Memory B cell (primary cell): ENCODE measurements at regions not wholly inside any gene's neighbourhood (a gene's known extent, or its start where the extent isn't known, plus 50 kb on each side); places are given as distances from the start of the nearest gene placed in this dataset.
"Not testable (repeated sequence)": the region's sequence is repeated elsewhere in the genome, so short reads cannot be mapped to it uniquely, and the experiment has no call there.

ENCODE experiments used
- ATAC-seq: fragments of 150-1000 bp; cut with Tn5 transposase; 2 replicates; pipeline ENCODE4 v1.10.0; 2021; ENCODE audit warnings: low read depth, mild to moderate bottlenecking, moderate library complexity
- DNase-seq, 2 donors: peaks; one replicate each; pipeline ENCODE4 v3.0.0; 2022; ENCODE audit warnings: low spot score in 2 of 2
- H3K27ac Mint-ChIP-seq: one replicate; pipeline ENCODE4 v1.8.0; 2022; ENCODE audit warnings: mild to moderate bottlenecking, moderate library complexity, mixed read lengths
- H3K27me3 Mint-ChIP-seq: one replicate; pipeline ENCODE4 v1.8.0; 2022; ENCODE audit warnings: mixed read lengths
- H3K36me3 Mint-ChIP-seq: one replicate; pipeline ENCODE4 v1.8.0; 2022; ENCODE audit warnings: mild to moderate bottlenecking, mixed read lengths
- H3K4me1 Mint-ChIP-seq: one replicate; pipeline ENCODE4 v1.8.0; 2022; ENCODE audit warnings: mixed read lengths
- H3K4me3 Mint-ChIP-seq: one replicate; pipeline ENCODE4 v1.8.0; 2022; ENCODE audit warnings: mild to moderate bottlenecking, moderate library complexity, mixed read lengths
- H3K9me3 Mint-ChIP-seq: one replicate; pipeline ENCODE4 v1.8.0; 2022; ENCODE audit warnings: mixed read lengths

DNA sequence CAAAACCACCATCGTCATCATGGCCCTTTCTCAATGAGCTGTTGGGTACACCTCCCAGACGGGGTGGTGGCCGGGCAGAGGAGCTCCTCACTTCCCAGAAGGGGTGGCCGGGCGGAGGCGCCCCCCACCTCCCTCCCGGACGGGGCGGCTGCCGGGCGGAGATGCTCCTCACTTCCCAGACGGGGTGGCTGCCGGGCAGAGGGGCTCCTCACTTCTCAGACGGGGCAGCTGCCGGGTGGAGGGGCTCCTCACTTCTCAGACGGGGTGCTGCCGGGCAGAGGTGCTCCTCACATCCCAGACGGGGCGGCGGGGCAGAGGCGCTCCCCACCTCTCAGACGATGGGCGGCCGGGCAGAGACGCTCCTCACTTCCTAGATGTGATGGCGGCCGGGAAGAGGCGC lies 226.8 kb upstream of the GLRA2 start:
- H3K4me1 Mint-ChIP-seq, H3K27ac Mint-ChIP-seq, H3K36me3 Mint-ChIP-seq, DNase-seq, ATAC-seq, H3K27me3 Mint-ChIP-seq, H3K4me3 Mint-ChIP-seq, H3K9me3 Mint-ChIP-seq: not testable (repeated sequence)

DNA sequence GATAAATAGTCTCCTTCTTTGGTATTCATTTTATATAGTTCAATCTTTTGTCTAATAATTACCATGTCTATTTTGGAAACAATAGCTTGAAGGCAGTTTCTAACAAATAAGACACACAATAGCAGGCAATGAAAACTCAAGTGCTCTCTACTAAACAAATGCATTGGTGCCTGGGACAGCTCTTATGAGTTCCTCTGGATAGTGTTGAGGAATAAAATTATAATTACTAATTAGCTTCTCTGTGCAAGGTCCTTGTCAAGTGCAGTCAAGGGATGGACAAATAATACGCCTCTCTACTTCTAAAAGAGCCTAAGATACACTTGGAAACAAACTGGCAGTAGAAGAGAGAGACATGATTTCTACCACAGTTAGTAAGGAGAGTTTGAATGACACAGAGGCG lies 229.0 kb upstream of the GLRA2 start:
- no peak overlapping the region for H3K4me3 Mint-ChIP-seq
- ATAC-seq, result no peak
- H3K36me3 Mint-ChIP-seq, result no peaks in the 10 kb centered on the region
- no peaks in the 10 kb centered on the region for H3K4me1 Mint-ChIP-seq
- DNase-seq, result no peak
- H3K9me3 Mint-ChIP-seq, result no peaks in the 10 kb centered on the region
- H3K27ac Mint-ChIP-seq, result no peak overlapping the region
- H3K27me3 Mint-ChIP-seq, result no peaks in the 10 kb centered on the region

DNA sequence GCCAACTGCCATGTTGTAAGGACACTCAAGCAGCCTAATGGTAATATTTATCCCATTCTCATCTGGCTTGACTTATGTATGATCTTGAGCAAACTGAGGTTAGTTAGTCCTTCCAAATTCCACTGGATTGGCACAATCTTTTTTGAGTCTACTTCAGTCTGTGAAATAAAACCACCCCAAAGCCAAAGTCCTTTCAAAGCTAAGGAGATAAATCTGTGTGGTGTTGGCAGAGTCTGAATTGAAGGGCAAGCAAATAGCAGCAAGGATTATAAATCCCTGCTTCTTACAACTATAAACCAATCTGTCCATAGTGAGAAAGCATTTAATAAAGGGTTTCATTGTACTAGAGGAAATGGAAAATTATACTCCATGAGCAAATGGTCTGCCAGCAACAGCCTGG lies 233.9 kb upstream of the GLRA2 start:
- ATAC-seq, result no peak
- H3K27ac Mint-ChIP-seq, result no peak overlapping the region
- H3K4me3 Mint-ChIP-seq, result no peak overlapping the region
- no peaks in the 10 kb centered on the region for H3K36me3 Mint-ChIP-seq
- no peaks in the 10 kb centered on the region for H3K27me3 Mint-ChIP-seq
- DNase-seq, result no peak
- peaks cover 3% of the 10 kb centered on the region for H3K9me3 Mint-ChIP-seq
- no peaks in the 10 kb centered on the region for H3K4me1 Mint-ChIP-seq

DNA sequence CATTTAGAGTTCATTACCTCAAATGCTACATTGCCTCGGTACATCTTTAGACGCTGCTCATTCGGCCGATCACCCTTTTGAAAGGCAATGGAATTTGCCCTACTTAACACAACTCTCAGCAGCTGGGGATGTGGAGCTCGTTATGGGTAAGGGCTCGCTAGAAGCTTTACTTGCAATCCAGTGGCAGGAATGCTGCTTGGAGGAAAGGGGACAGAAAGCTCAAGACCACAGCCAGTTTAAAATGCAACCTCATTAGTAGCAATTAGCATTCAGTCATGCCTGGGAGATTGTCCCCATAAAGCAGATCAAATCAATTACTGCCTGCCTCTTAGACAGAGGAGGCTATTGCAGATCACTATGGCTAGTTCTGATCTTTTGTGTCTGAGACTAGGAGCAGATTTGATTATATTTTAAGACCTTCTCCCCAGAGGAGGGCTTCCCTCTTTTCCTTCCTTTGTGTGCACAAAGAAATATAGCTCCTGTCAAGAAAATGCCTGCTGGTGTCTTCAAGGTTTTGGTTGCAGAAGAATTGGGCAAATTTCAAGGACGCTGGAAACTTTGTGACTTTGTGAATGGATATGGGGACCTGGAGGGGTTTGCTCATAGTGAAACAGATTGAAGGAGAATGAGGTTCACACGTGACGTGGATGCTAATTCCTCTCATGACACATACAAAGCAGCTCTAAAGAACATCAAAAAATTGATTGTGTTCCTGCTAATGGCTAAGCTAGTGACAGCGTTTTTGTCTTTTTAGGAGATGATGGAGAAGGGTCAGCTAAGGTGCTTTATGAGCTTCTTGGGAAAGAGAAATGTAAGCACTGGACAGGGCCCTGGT lies 237.5 kb upstream of the GLRA2 start:
- DNase-seq (no peak), ATAC-seq (no peak)
- Mint-ChIP-seq H3K9me3 (peaks cover 4% of the 10 kb centered on the region), H3K27ac (no peak overlapping the region), H3K27me3 (no peaks in the 10 kb centered on the region), H3K4me1 (no peaks in the 10 kb centered on the region), H3K4me3 (no peak overlapping the region), H3K36me3 (no peaks in the 10 kb centered on the region)

DNA sequence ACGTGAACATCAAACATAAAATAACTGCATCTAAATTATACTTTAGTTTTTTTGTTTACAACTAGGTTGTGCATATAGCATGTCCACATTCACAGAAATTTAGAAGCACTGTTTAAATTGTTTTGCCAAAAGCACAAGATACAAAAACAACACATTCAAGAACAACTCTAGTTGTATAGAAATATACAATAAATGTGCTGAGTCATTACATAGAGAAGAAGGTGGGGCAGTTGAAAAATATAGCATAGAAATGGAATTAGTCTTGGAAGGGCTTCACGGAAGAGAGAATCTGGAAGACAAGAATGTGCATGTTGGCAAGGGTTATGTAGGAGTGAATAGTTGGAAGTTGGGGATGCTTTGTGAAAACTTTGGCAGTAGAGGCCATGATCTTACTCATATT lies 239.0 kb upstream of the GLRA2 start:
- no peak for DNase-seq
- H3K9me3 Mint-ChIP-seq, result peaks cover 4% of the 10 kb centered on the region

DNA sequence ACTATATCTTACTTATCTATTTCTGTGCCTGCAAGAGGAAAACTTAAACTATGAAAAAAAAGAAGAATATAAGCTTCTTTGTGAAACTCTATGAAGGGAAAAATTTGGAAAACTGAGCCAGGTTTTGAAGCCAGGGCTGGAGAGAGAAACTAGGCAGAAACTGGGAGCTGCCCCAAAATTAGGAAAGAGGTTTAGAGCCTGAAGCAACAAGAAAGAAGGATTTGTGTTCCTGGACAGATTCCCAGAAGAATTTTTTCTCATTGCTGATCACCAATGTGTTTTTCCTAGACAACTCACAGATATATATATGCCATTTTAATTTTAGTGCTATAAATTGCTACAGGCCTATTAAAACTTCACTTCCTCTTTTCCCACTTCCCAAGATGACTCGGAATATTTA lies 245.0 kb upstream of the GEMIN8 start:
- Mint-ChIP-seq H3K4me1 (no peaks in the 10 kb centered on the region), H3K27me3 (no peaks in the 10 kb centered on the region), H3K4me3 (no peak overlapping the region), H3K36me3 (no peaks in the 10 kb centered on the region), H3K27ac (no peak overlapping the region), H3K9me3 (peaks cover 8% of the 10 kb centered on the region)
- DNase-seq, result no peak
- ATAC-seq, result no peak

More for the DNA sequence above, 239.0 kb upstream of the GLRA2 start:
- Mint-ChIP-seq H3K36me3 (no peaks in the 10 kb centered on the region), H3K4me1 (no peaks in the 10 kb centered on the region), H3K27me3 (no peaks in the 10 kb centered on the region), H3K4me3 (no peak overlapping the region), H3K27ac (no peak overlapping the region)
- no peak for ATAC-seq

DNA sequence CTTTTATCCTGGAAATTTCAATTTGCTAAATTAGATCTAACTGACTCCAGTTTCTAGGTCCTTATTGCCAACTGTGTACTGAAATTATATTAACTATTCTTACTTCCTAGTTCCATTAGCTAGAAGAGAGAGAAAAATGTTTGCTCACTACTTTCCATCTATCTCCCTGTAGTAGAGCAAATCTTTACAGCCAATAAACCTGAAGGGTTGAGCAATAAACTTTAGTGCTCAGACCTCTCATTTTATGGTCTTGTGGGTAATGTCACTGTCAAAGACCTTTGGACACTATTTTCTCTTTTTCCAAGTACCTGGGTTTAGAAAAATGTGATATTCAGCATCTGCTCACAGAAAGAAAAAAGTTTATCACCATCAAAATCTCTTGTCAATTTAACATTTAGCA lies 237.5 kb upstream of the GEMIN8 start:
- no peak overlapping the region for H3K4me3 Mint-ChIP-seq
- H3K27me3 Mint-ChIP-seq, result no peaks in the 10 kb centered on the region
- no peaks in the 10 kb centered on the region for H3K9me3 Mint-ChIP-seq
- DNase-seq, result no peak
- H3K4me1 Mint-ChIP-seq, result no peaks in the 10 kb centered on the region
- no peak overlapping the region for H3K27ac Mint-ChIP-seq
- H3K36me3 Mint-ChIP-seq, result no peaks in the 10 kb centered on the region
- no peak for ATAC-seq

DNA sequence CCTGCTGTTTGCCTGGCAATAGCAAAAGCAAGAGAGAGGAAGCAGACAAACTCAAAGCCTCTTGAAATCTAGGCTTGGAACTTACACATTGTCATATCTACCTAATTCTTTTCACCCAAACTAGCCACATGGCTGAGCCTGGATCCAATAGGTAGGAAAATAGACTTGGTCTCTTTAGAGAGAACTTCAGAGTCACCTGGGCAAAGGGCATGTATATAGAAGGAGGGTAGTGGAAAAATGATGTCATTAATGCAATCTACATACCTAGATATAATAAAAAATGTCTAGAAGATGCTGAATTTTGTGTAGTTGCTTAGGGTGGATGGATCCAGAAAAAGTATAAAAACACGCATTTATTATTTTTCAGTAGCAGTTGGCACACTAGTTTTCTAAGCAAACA lies 237.0 kb upstream of the GEMIN8 start:
- H3K9me3 Mint-ChIP-seq, result no peaks in the 10 kb centered on the region
- no peak overlapping the region for H3K4me3 Mint-ChIP-seq
- H3K4me1 Mint-ChIP-seq, result no peaks in the 10 kb centered on the region
- ATAC-seq (no peak), DNase-seq (no peak)
- H3K36me3 Mint-ChIP-seq, result no peaks in the 10 kb centered on the region
- no peaks in the 10 kb centered on the region for H3K27me3 Mint-ChIP-seq
- H3K27ac Mint-ChIP-seq, result no peak overlapping the region

DNA sequence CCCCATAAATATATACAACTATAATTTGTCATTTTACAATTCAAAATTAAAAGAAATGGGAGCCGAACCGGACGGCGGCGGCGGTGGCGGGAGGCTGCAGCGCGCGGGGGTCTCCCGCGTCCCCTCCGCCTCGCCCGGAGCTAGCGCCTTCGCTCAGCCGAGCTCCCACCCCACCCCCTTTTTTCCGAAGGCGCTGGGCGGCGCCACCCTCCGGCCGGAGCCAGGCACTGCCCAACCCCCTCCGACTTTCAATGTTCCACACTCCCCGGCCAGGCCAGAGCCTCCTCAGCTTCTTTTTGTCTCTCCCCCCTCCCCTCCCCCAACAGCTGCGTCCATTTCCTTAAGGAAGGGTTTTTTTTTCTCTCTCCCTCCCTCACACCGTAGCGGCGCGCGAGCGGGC lies 214.1 kb upstream of the GEMIN8 start:
- Mint-ChIP-seq H3K4me3 (no peak overlapping the region), H3K27ac (no peak overlapping the region), H3K4me1 (no peaks in the 10 kb centered on the region), H3K9me3 (no peaks in the 10 kb centered on the region), H3K27me3 (no peaks in the 10 kb centered on the region), H3K36me3 (no peaks in the 10 kb centered on the region)
- ATAC-seq (no peak), DNase-seq (no peak)

DNA sequence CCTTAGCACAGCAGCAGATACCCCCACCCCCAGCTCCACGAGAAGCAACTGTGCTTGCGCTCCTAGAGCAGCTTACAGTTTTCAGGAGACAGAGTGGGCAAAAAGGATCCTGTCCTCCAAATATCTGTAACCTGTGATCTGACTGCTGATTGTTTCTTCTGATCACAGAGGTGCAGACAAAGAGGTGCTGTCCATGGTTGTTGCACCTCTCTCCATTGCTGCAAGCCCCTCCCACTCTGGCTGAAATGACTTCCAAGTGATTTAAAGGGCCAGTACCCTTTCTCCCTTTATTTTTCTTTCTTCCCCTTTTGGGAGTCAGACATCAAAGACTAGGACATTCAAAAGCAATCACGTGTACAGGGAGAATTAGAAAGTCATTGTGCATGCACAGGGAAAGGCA lies 205.3 kb upstream of the GEMIN8 start:
- ATAC-seq (no peak), DNase-seq (no peak)
- H3K4me3 Mint-ChIP-seq, result no peak overlapping the region
- H3K27me3 Mint-ChIP-seq, result no peaks in the 10 kb centered on the region
- no peaks in the 10 kb centered on the region for H3K36me3 Mint-ChIP-seq
- no peak overlapping the region for H3K27ac Mint-ChIP-seq
- H3K9me3 Mint-ChIP-seq, result peaks cover 7% of the 10 kb centered on the region
- no peaks in the 10 kb centered on the region for H3K4me1 Mint-ChIP-seq

DNA sequence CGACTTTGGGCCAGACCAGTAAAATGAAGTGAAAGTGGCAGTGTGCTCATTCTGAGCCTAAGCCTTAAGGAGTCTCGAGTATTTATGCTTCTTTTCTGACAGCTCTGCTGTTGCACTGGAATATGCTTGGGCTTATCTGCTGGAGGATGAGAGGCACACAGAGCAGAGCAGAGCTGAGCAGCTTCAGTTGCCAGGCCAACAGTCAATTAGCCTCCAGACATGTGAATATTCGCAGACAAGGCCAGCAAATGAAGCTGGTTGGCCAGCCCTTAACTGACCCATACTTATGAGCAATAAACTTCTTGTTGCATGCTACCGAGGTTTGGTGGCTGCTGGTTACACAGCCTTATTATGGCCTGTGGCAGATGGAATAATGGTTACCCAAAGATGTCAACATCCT lies 203.0 kb upstream of the GEMIN8 start:
- Mint-ChIP-seq H3K4me1 (no peaks in the 10 kb centered on the region), H3K9me3 (peaks cover 11% of the 10 kb centered on the region), H3K27ac (no peak overlapping the region), H3K4me3 (no peak overlapping the region), H3K36me3 (no peaks in the 10 kb centered on the region), H3K27me3 (no peaks in the 10 kb centered on the region)
- DNase-seq (no peak), ATAC-seq (no peak)

DNA sequence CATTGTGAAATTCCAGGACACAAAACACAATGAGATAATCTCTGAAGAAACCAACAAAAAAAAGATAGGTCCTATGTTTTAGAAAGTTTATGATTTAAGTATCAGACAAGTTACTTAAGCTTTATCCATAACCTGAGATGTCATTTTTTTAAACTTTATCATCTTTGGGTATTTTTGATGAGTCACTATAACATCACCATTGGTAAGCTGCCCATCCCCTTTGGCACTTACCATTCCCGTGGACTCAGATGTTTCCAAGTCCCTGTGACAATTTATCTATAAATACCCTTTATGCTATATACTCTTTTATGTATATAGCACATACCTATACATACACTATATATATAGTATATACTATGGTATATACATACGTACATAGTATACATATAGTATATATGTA lies 198.9 kb upstream of the GEMIN8 start:
- H3K9me3 Mint-ChIP-seq, result peaks cover 4% of the 10 kb centered on the region
- H3K36me3 Mint-ChIP-seq, result no peaks in the 10 kb centered on the region
- no peak overlapping the region for H3K27ac Mint-ChIP-seq
- no peak for ATAC-seq
- DNase-seq, result no peak
- no peaks in the 10 kb centered on the region for H3K4me1 Mint-ChIP-seq
- H3K27me3 Mint-ChIP-seq, result no peaks in the 10 kb centered on the region
- H3K4me3 Mint-ChIP-seq, result no peak overlapping the region

DNA sequence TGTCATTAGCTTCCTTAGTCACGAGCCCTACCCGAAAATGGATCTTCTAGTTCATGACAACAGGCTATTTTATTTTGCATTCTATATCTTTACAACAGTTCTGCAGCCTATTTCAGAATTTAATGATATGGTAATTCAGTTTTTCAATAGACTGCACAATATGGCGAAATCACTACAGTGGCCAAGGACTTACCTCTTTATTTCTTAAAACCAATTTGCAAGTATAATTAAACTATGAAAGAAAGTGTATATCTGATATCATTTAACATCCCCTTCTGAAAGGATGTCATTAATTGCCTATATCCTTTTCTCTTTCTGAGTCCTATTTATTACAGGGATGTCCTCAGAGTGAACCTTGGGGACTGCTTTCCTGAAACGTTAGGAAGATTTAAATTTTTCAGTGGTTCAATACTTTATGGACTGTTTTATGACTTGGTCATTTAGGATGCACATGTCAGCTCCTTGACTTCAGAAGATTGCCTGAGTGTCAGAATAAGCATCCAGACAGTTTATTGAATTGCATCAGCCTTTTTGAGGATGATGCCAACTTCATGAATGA lies 190.8 kb upstream of the GEMIN8 start:
- Mint-ChIP-seq H3K36me3 (no peaks in the 10 kb centered on the region), H3K27ac (no peak overlapping the region), H3K9me3 (no peaks in the 10 kb centered on the region), H3K4me1 (no peaks in the 10 kb centered on the region), H3K27me3 (peaks cover 1% of the 10 kb centered on the region), H3K4me3 (no peak overlapping the region)
- ATAC-seq (no peak), DNase-seq (no peak)

DNA sequence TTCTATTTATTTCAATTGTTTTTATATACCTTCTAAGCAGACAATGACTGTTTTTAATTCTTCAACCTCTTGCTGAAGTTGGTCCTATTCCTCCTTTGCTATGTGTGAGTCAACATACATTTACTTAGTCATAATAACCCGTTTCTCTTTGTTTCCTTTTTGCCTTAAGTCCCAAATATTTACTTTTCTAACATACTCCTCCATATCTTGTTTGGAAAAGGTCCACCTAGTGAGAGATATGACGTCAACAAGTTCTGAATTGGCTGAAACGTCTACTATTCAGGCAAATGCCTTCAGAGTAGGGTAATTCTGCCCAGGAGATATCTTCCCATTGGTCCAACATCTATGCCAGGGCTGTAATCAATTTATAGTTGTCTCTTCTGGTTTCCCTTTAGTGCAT lies 179.3 kb upstream of the GEMIN8 start:
- Mint-ChIP-seq H3K27me3 (no peaks in the 10 kb centered on the region), H3K36me3 (no peaks in the 10 kb centered on the region), H3K9me3 (peaks cover 6% of the 10 kb centered on the region), H3K27ac (no peak overlapping the region), H3K4me1 (no peaks in the 10 kb centered on the region), H3K4me3 (no peak overlapping the region)
- ATAC-seq (no peak), DNase-seq (no peak)

DNA sequence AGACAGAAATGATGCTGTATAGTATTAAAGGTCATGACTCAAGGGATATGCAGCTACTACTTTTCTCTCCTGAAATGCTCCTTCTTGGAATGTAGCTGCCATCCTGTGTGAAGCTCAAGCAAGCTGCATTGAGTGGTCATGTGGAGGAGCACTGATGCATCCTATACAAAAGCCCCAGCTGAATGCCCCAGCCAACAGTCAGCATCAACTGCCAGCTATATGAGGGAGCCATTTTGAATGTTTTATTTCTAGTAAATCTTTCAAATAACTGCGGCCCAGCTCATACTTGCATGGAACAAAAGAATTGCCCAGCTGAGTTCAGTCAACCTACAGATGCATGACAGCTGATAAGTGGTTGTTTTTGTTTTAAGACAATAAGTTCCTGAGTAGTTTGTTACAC lies 165.0 kb upstream of the GEMIN8 start:
- H3K27ac Mint-ChIP-seq, result no peak overlapping the region

More for the DNA sequence above, 165.0 kb upstream of the GEMIN8 start:
- no peaks in the 10 kb centered on the region for H3K4me1 Mint-ChIP-seq
- ATAC-seq, result no peak
- no peaks in the 10 kb centered on the region for H3K27me3 Mint-ChIP-seq
- H3K9me3 Mint-ChIP-seq, result no peaks in the 10 kb centered on the region
- no peak for DNase-seq
- no peak overlapping the region for H3K4me3 Mint-ChIP-seq
- H3K36me3 Mint-ChIP-seq, result no peaks in the 10 kb centered on the region
